ENCODE measurements at regions not wholly inside any gene's neighbourhood (a gene's known extent, or its start where the extent isn't known, plus 50 kb on each side); places are given as distances from the start of the nearest gene placed in this dataset.
A peak's percentile ranks its signal among the peaks of the same experiment; 100 is the strongest.

- CTCF ChIA-PET: no interaction called here
- H3K4me1 ChIP-seq: no peaks in the 10 kb centered on the region
- peak; percentile 50 to 57; a peak in 4 of 6 replicates for ATAC-seq
- no peak overlapping the region for H3K27ac ChIP-seq
- no peak for TF ChIP-seq EP300 (IDR thresholded peaks at IDR 0.05)
- TF ChIP-seq HOXA7 (CRISPR knock-in tag; IDR thresholded peaks at IDR 0.05): no peak
- TF ChIP-seq RFX5 (IDR thresholded peaks at IDR 0.05): no peak
- no peak for TF ChIP-seq TP53 (CRISPR knock-in tag; IDR thresholded peaks at IDR 0.05)
- TF ChIP-seq CBX8 (IDR thresholded peaks at IDR 0.05): no peak
- no peak for TF ChIP-seq USF2 (IDR thresholded peaks at IDR 0.05)
- TF ChIP-seq RCOR1 (IDR thresholded peaks at IDR 0.05; ENCODE audit: low read depth, low read length): no peak
- no peak for TF ChIP-seq ZFP36 (IDR thresholded peaks at IDR 0.05; ENCODE audit: borderline replicate concordance, partially characterized antibody)
- no peak for TF ChIP-seq KDM5A (IDR thresholded peaks at IDR 0.05)
- no peak for FAIRE-seq
- peak; percentile 28 to 46 for DNase-seq (ENCODE audit: low read depth in 1 of 2, low spot score in 1 of 2)
- no peaks in the 10 kb centered on the region for H3K9me3 ChIP-seq
- 35% methylated on average over 5 of the region's 6 CpGs for WGBS (ENCODE audit: missing lambda C conversion rate)
- H3K4me3 ChIP-seq: no peak overlapping the region
- no peak overlapping the region for H3K4me2 ChIP-seq
- POLR2A ChIA-PET: no interaction called here
Observed at GRCh38 chr6:166736634-166737033, 109.6 kb upstream of the RPS6KA2 start.

- no peak for FAIRE-seq
- 67% methylated on average over 4 of the region's 4 CpGs for WGBS (ENCODE audit: missing lambda C conversion rate)
Observed at GRCh38 chr6:166733900-166734299, 106.8 kb upstream of the RPS6KA2 start.

GRCh38 chr6:166729658-166730057 is 102.6 kb upstream of the RPS6KA2 start:
- Histone ChIP-seq H3K4me1 (no peaks in the 10 kb centered on the region), H3K4me3 (no peak overlapping the region), H3K4me2 (no peak overlapping the region), H3K9me3 (no peaks in the 10 kb centered on the region), H3K27ac (no peak overlapping the region)
- POLR2A ChIA-PET: no interaction called here
- TF ChIP-seq HDAC2 (IDR thresholded peaks at IDR 0.05): no peak
- DNase-seq (ENCODE audit: low read depth in 1 of 2, low spot score in 1 of 2) (no peak), FAIRE-seq (no peak), ATAC-seq (no peak)
- 64% methylated on average over 5 of the region's 5 CpGs for WGBS (ENCODE audit: missing lambda C conversion rate)
- CTCF ChIA-PET: no interaction called here

More at GRCh38 chr6:166733900-166734299, 106.8 kb upstream of the RPS6KA2 start:
- Histone ChIP-seq H3K9me3 (no peaks in the 10 kb centered on the region), H3K4me2 (no peak overlapping the region), H3K4me3 (no peak overlapping the region), H3K4me1 (no peaks in the 10 kb centered on the region), H3K27ac (no peak overlapping the region)
- DNase-seq (ENCODE audit: low read depth in 1 of 2, low spot score in 1 of 2) (no peak), ATAC-seq (no peak)
- ChIA-PET CTCF (no interaction called here), POLR2A (no interaction called here)
- no peak for TF ChIP-seq MAZ (IDR thresholded peaks at IDR 0.05; ENCODE audit: borderline replicate concordance, low read depth, low read length)
- TF ChIP-seq JUNB (IDR thresholded peaks at IDR 0.05): no peak
- no peak for TF ChIP-seq HEYL (CRISPR knock-in tag; IDR thresholded peaks at IDR 0.05)
- no peak for TF ChIP-seq KDM1A (IDR thresholded peaks at IDR 0.05; ENCODE audit: low read depth)
- no peak for TF ChIP-seq TFCP2L1 (CRISPR knock-in tag; IDR thresholded peaks at IDR 0.05)
- TF ChIP-seq HOXA7 (CRISPR knock-in tag; IDR thresholded peaks at IDR 0.05): no peak
- TF ChIP-seq PHF8 (IDR thresholded peaks at IDR 0.05; ENCODE audit: borderline replicate concordance, low read depth): no peak
- TF ChIP-seq EP300 (IDR thresholded peaks at IDR 0.05): no peak

GRCh38 chr6:166728884-166729530 is 102.0 kb upstream of the RPS6KA2 start:
- no peak overlapping the region for H3K27ac ChIP-seq
- no peak for TF ChIP-seq EP300 (IDR thresholded peaks at IDR 0.05)
- no peak for TF ChIP-seq BHLHE40 (IDR thresholded peaks at IDR 0.05; ENCODE audit: low read depth, low read length)
- TF ChIP-seq SMC3 (IDR thresholded peaks at IDR 0.05): no peak
- TF ChIP-seq POLR2A (IDR thresholded peaks at IDR 0.05; ENCODE audit: low read length): no peak
- TF ChIP-seq CTCF (IDR thresholded peaks at IDR 0.05): no peak
- no peak for TF ChIP-seq E2F6 (IDR thresholded peaks at IDR 0.05; ENCODE audit: borderline replicate concordance, low read depth)
- no peak for TF ChIP-seq ZSCAN20 (CRISPR knock-in tag; IDR thresholded peaks at IDR 0.05)
- no peak for TF ChIP-seq HEYL (CRISPR knock-in tag; IDR thresholded peaks at IDR 0.05)
- no peak for TF ChIP-seq ZC3H11A (IDR thresholded peaks at IDR 0.05)
- no peak for TF ChIP-seq JUN (IDR thresholded peaks at IDR 0.05)
- no peak for TF ChIP-seq CEBPB (IDR thresholded peaks at IDR 0.05)
- TF ChIP-seq MAX (IDR thresholded peaks at IDR 0.05): no peak
- H3K4me3 ChIP-seq: no peak overlapping the region
- H3K4me2 ChIP-seq: no peak overlapping the region
- ATAC-seq (no peak), DNase-seq (ENCODE audit: low read depth in 1 of 2, low spot score in 1 of 2) (no peak), FAIRE-seq (no peak)
- ChIA-PET POLR2A (no interaction called here), CTCF (no interaction called here)
- H3K9me3 ChIP-seq: no peaks in the 10 kb centered on the region
- WGBS (ENCODE audit: missing lambda C conversion rate): 30% methylated on average over 6 of the region's 7 CpGs
- no peaks in the 10 kb centered on the region for H3K4me1 ChIP-seq

Data from A549 (cell line).